SK-N-SH (cell line): ENCODE measurements at regions not wholly inside any gene's neighbourhood (a gene's known extent, or its start where the extent isn't known, plus 50 kb on each side); places are given as distances from the start of the nearest gene placed in this dataset.

Source experiments
- CTCF ChIA-PET: fragments of 300-600, 350-600 bp; formaldehyde crosslinking; extraction: SDS; loops from one replicate; lab custom pipeline; 2021; lab: Yijun Ruan, JAX
- POLR2A ChIA-PET: fragments of 350-600 bp; sonication (Branson Sonifier 250); formaldehyde crosslinking; extraction: SDS; loops from one replicate; lab custom pipeline; 2020; ENCODE audit warnings: antibody characterized with exemption, inconsistent platforms; lab: Yijun Ruan, JAX
- DNase-seq: peaks from one replicate; pipeline ENCODE4 v3.0.0; 2012
- H2AFZ ChIP-seq: fragments of 200-600 bp; sonication (generic); 2 replicates; pipeline ENCODE4 v1.8.1; 2016; ENCODE audit warnings: antibody characterized with exemption, mild to moderate bottlenecking, low read depth
- H3F3A ChIP-seq: fragments of 200-600 bp; sonication (generic); replicated peaks from 2 replicates; pipeline ENCODE3; 2016; ENCODE audit warnings: antibody characterized with exemption, mild to moderate bottlenecking; ENCODE audit not compliant: insufficient read depth
- H3K27ac ChIP-seq, 2 experiments: fragments of 200-500 bp in 1 of 2; fragments of 200-600 bp in 1 of 2; sonication (Bioruptor generic) in 1 of 2; sonication (generic), shearing (Covaris generic) in 1 of 2; 2 replicates each; pipeline versions ENCODE4 v1.5.1 to v1.6.1; 2014 to 2016; ENCODE audit warnings: low read depth in 2 of 2, inconsistent platforms in 1 of 2, low read length in 1 of 2, mild to moderate bottlenecking in 1 of 2, mixed read lengths in 1 of 2
- H3K27me3 ChIP-seq: fragments of 200-600 bp; sonication (generic), shearing (Covaris generic); 2 replicates; pipeline ENCODE4 v1.6.1; 2016; ENCODE audit warnings: mixed run types; ENCODE audit not compliant: insufficient read depth
- H3K36me3 ChIP-seq, 2 experiments: fragments of 200-500 bp in 1 of 2; fragments of 200-600 bp in 1 of 2; sonication (Bioruptor generic) in 1 of 2; sonication (generic) in 1 of 2; replicated peaks in 1 of 2; 2 replicates each; pipeline versions ENCODE3 to v1.5.1; 2014 to 2016; ENCODE audit warnings: low read length in 1 of 2, mild to moderate bottlenecking in 1 of 2; ENCODE audit not compliant: insufficient read depth in 2 of 2, control insufficient read depth in 1 of 2
- H3K4me1 ChIP-seq, 2 experiments: fragments of 200-500 bp in 1 of 2; fragments of 200-600 bp in 1 of 2; sonication (Bioruptor generic) in 1 of 2; sonication (generic), shearing (Covaris generic) in 1 of 2; 2 replicates each; pipeline versions ENCODE4 v1.5.1 to v1.6.1; 2014 to 2016; ENCODE audit warnings: low read depth in 1 of 2, low read length in 1 of 2, mixed run types in 1 of 2; ENCODE audit not compliant: insufficient read depth in 2 of 2, control insufficient read depth in 1 of 2
- H3K4me2 ChIP-seq: fragments of 200-600 bp; sonication (generic), shearing (Covaris generic); 2 replicates; pipeline ENCODE4 v1.6.1; 2017; ENCODE audit warnings: mixed run types
- H3K4me3 ChIP-seq, 2 experiments: fragments of 200-500 bp in 1 of 2; fragments of 200-600 bp in 1 of 2; sonication (Bioruptor generic) in 1 of 2; sonication (generic), shearing (Covaris generic) in 1 of 2; 2 replicates each; pipeline versions ENCODE4 v1.5.1 to v1.8.1; 2014 to 2016; ENCODE audit warnings: low read depth in 2 of 2, inconsistent platforms in 1 of 2, low read length in 1 of 2, mild to moderate bottlenecking in 1 of 2, mixed read lengths in 1 of 2, moderate library complexity in 1 of 2
- H3K79me2 ChIP-seq: fragments of 200-600 bp; sonication (generic); 2 replicates; pipeline ENCODE4 v1.8.1; 2017; ENCODE audit warnings: mild to moderate bottlenecking; ENCODE audit not compliant: insufficient read depth
- H3K9ac ChIP-seq: fragments of 200-600 bp; sonication (generic); 2 replicates; pipeline ENCODE4 v1.6.1; 2017; ENCODE audit warnings: mixed run types
- H3K9me2 ChIP-seq: fragments of 200-600 bp; sonication (generic); 2 replicates; pipeline ENCODE4 v1.6.1; 2017; ENCODE audit warnings: mixed run types
- H3K9me3 ChIP-seq: fragments of 200-600 bp; sonication (generic); 2 replicates; pipeline ENCODE4 v1.6.1; 2017; ENCODE audit warnings: mixed run types, mild to moderate bottlenecking, moderate library complexity
- H4K20me1 ChIP-seq: fragments of 200-600 bp; sonication (generic); 2 replicates; pipeline ENCODE4 v1.6.1; 2017; ENCODE audit warnings: mild to moderate bottlenecking, mixed run types; ENCODE audit not compliant: insufficient read depth
- CHD2 ChIP-seq: fragments of 150-350 bp; IDR thresholded peaks from 2 replicates; pipeline ENCODE4 v1.6.1; 2018; ENCODE audit warnings: low read length; ENCODE audit not compliant: partially characterized antibody
- ELF1 ChIP-seq: IDR thresholded peaks from 2 replicates; pipeline ENCODE4 v1.4.0; 2012
- EP300 ChIP-seq, 2 experiments: IDR thresholded peaks; 2 replicates each; pipeline versions ENCODE4 v1.4.0 to v1.6.1; 2012; ENCODE audit warnings: borderline replicate concordance in 1 of 2, low read depth in 1 of 2, low read length in 1 of 2
- FOXJ3 ChIP-seq: sonication (generic); formaldehyde crosslinking; IDR thresholded peaks from 2 replicates; pipeline ENCODE4 v1.5.1; 2020; ENCODE audit warnings: mild to moderate bottlenecking, missing genetic modification reagents
- JUND ChIP-seq: IDR thresholded peaks from 2 replicates; pipeline ENCODE4 v1.4.0; 2012
- MEF2A ChIP-seq: IDR thresholded peaks from 2 replicates; pipeline ENCODE4 v1.4.0; 2012; ENCODE audit warnings: low read depth, borderline replicate concordance
- MXI1 ChIP-seq: IDR thresholded peaks from 2 replicates; pipeline ENCODE4 v1.6.1; 2012; ENCODE audit warnings: mild to moderate bottlenecking, low read depth, low read length, improper control_type of control experiment
- NFIC ChIP-seq: IDR thresholded peaks from 2 replicates; pipeline ENCODE4 v1.4.0; 2012; ENCODE audit warnings: borderline replicate concordance
- NRF1 ChIP-seq: IDR thresholded peaks from 2 replicates; pipeline ENCODE4 v1.6.1; 2012; ENCODE audit warnings: low read depth, mild to moderate bottlenecking, low read length
- POLR2AphosphoS5 ChIP-seq: IDR thresholded peaks from 2 replicates; pipeline ENCODE4 v1.6.1; 2012; ENCODE audit warnings: low read depth, low read length
- RCOR1 ChIP-seq: fragments of 150-350 bp; IDR thresholded peaks from 2 replicates; pipeline ENCODE4 v1.6.1; 2017; ENCODE audit warnings: antibody characterized with exemption, low read length
- RFX5 ChIP-seq: IDR thresholded peaks from 2 replicates; pipeline ENCODE4 v1.6.1; 2012; ENCODE audit warnings: mild to moderate bottlenecking, improper control_type of control experiment, low read length
- RXRA ChIP-seq: IDR thresholded peaks from 2 replicates; pipeline ENCODE4 v1.4.0; 2012; ENCODE audit warnings: low read depth, mild to moderate bottlenecking, borderline replicate concordance
- SIN3A ChIP-seq: IDR thresholded peaks from 2 replicates; pipeline ENCODE4 v1.6.1; 2012; ENCODE audit warnings: low read depth, mild to moderate bottlenecking, low read length, moderate library complexity, borderline replicate concordance
- SMC3 ChIP-seq: IDR thresholded peaks from 2 replicates; pipeline ENCODE4 v1.6.1; 2012; ENCODE audit warnings: low read depth, low read length, improper control_type of control experiment
- TAF1 ChIP-seq: IDR thresholded peaks from 2 replicates; pipeline ENCODE4 v1.6.1; 2012; ENCODE audit warnings: low read depth, mild to moderate bottlenecking, low read length, moderate library complexity, borderline replicate concordance
- TCF12 ChIP-seq: IDR thresholded peaks from 2 replicates; pipeline ENCODE4 v1.4.0; 2012
- TEAD4 ChIP-seq: IDR thresholded peaks from 2 replicates; pipeline ENCODE4 v1.4.0; 2012; ENCODE audit warnings: mild to moderate bottlenecking, borderline replicate concordance; ENCODE audit not compliant: insufficient read depth
- YY1 ChIP-seq: IDR thresholded peaks from 2 replicates; pipeline ENCODE4 v1.4.0; 2012; ENCODE audit warnings: low read depth, mild to moderate bottlenecking
- WGBS: methylation state at CpG from one replicate; pipeline ENCODE4 v1.1.6; 2017; ENCODE audit warnings: low lambda C conversion rate; 5-methylcytosine and 5-hydroxymethylcytosine counted together
- TF ChIP-seq, protein P1 (sequence below): IDR thresholded peaks from 2 replicates; pipeline ENCODE4; 2012
- TF ChIP-seq, protein P2 (sequence below): IDR thresholded peaks from 2 replicates; pipeline ENCODE4 v1.4.0; 2012; ENCODE audit warnings: low read depth, borderline replicate concordance
- TF ChIP-seq, protein P3 (sequence below): fragments of 200-600 bp; sonication (generic); IDR thresholded peaks from 2 replicates; pipeline ENCODE4 v1.6.1; 2017; ENCODE audit warnings: antibody characterized with exemption, mild to moderate bottlenecking, moderate library complexity
- TF ChIP-seq, protein P4 (sequence below): IDR thresholded peaks from 2 replicates; pipeline ENCODE4 v1.4.0; 2012; ENCODE audit warnings: low read depth, borderline replicate concordance
- TF ChIP-seq, protein P5 (sequence below): IDR thresholded peaks from 2 replicates; pipeline ENCODE4 v1.4.0; 2012; ENCODE audit warnings: low read depth
- TF ChIP-seq, protein P6 (sequence below): fragments of 150-350 bp; IDR thresholded peaks from 2 replicates; pipeline ENCODE4 v1.6.1; 2016; ENCODE audit warnings: mild to moderate bottlenecking, low read depth, low read length

DNA sequence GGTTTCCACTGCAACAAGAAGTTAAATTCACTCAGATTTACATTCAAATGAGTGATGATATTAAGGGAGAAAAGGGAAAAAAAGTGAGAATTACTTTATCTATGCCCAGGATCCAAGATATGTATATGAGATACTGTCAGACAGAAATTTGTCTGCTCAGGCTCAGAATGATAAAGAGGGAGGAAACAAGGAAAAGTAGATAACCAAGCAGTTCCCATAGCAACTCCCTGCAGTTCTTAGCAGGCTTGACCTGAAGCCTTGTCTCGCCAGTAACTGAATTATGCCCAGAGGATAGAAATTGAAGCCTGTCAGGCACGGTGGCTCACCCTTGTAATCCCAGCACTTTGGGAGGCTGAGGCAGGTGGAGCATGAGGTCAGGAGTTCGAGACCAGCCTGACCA is 304.4 kb downstream of the TLE1 start:
- no peaks in the 10 kb centered on the region for H3K9me3 ChIP-seq
- CTCF ChIA-PET, result no interaction called here
- no peaks in the 10 kb centered on the region for H3K9me2 ChIP-seq
- H2AFZ ChIP-seq, result no peak overlapping the region
- H3K79me2 ChIP-seq, result no peaks in the 10 kb centered on the region
- DNase-seq, result peak; percentile 30
- no peak overlapping the region for H3K4me3 ChIP-seq
- no peaks in the 10 kb centered on the region for H3K36me3 ChIP-seq
- peak overlapping the region in 1 of 2 experiments; percentile 53; a peak in 1 of 4 replicates for H3K27ac ChIP-seq
- H3K4me2 ChIP-seq, result no peak overlapping the region
- H4K20me1 ChIP-seq, result no peaks in the 10 kb centered on the region
- H3K27me3 ChIP-seq, result no peaks in the 10 kb centered on the region
- peaks cover 5% of the 10 kb centered on the region for H3F3A ChIP-seq
- H3K9ac ChIP-seq, result no peak overlapping the region
- POLR2A ChIA-PET, result no interaction called here
- peaks cover 5% of the 10 kb centered on the region in 2 experiments; a peak in 1 of 4 replicates for H3K4me1 ChIP-seq
- WGBS, result 50% methylated on average over 3 of the region's 3 CpGs
- TF ChIP-seq, protein P1, sequence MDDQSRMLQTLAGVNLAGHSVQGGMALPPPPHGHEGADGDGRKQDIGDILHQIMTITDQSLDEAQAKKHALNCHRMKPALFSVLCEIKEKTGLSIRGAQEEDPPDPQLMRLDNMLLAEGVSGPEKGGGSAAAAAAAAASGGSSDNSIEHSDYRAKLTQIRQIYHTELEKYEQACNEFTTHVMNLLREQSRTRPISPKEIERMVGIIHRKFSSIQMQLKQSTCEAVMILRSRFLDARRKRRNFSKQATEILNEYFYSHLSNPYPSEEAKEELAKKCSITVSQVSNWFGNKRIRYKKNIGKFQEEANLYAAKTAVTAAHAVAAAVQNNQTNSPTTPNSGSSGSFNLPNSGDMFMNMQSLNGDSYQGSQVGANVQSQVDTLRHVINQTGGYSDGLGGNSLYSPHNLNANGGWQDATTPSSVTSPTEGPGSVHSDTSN, result peak; percentile 39
- no peak for TF ChIP-seq MEF2A
- TF ChIP-seq, protein P2, sequence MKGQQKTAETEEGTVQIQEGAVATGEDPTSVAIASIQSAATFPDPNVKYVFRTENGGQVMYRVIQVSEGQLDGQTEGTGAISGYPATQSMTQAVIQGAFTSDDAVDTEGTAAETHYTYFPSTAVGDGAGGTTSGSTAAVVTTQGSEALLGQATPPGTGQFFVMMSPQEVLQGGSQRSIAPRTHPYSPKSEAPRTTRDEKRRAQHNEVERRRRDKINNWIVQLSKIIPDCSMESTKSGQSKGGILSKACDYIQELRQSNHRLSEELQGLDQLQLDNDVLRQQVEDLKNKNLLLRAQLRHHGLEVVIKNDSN, result no peak
- TF ChIP-seq RCOR1, result peak; percentile 71
- TF ChIP-seq TCF12, result peak; percentile 45
- TF ChIP-seq, protein P3, sequence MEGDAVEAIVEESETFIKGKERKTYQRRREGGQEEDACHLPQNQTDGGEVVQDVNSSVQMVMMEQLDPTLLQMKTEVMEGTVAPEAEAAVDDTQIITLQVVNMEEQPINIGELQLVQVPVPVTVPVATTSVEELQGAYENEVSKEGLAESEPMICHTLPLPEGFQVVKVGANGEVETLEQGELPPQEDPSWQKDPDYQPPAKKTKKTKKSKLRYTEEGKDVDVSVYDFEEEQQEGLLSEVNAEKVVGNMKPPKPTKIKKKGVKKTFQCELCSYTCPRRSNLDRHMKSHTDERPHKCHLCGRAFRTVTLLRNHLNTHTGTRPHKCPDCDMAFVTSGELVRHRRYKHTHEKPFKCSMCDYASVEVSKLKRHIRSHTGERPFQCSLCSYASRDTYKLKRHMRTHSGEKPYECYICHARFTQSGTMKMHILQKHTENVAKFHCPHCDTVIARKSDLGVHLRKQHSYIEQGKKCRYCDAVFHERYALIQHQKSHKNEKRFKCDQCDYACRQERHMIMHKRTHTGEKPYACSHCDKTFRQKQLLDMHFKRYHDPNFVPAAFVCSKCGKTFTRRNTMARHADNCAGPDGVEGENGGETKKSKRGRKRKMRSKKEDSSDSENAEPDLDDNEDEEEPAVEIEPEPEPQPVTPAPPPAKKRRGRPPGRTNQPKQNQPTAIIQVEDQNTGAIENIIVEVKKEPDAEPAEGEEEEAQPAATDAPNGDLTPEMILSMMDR, result no peak
- no peak for TF ChIP-seq NFIC
- TF ChIP-seq TEAD4, result no peak
- TF ChIP-seq ELF1, result no peak
- TF ChIP-seq SIN3A, result no peak
- TF ChIP-seq CHD2, result peak; percentile 27
- TF ChIP-seq EP300 (IDR thresholded peaks at IDR 0.05; ENCODE audit: borderline replicate concordance in 1 of 2, low read depth in 1 of 2, low read length in 1 of 2), result peak in 1 of 2 experiments; percentile 86; a peak in 2 of 4 replicates
- no peak for TF ChIP-seq SMC3
- no peak for TF ChIP-seq YY1
- TF ChIP-seq, protein P4, sequence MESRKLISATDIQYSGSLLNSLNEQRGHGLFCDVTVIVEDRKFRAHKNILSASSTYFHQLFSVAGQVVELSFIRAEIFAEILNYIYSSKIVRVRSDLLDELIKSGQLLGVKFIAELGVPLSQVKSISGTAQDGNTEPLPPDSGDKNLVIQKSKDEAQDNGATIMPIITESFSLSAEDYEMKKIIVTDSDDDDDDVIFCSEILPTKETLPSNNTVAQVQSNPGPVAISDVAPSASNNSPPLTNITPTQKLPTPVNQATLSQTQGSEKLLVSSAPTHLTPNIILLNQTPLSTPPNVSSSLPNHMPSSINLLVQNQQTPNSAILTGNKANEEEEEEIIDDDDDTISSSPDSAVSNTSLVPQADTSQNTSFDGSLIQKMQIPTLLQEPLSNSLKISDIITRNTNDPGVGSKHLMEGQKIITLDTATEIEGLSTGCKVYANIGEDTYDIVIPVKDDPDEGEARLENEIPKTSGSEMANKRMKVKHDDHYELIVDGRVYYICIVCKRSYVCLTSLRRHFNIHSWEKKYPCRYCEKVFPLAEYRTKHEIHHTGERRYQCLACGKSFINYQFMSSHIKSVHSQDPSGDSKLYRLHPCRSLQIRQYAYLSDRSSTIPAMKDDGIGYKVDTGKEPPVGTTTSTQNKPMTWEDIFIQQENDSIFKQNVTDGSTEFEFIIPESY, result no peak
- TF ChIP-seq RXRA, result no peak
- no peak for TF ChIP-seq POLR2AphosphoS5
- no peak for TF ChIP-seq JUND
- TF ChIP-seq TAF1, result no peak
- no peak for TF ChIP-seq NRF1
- TF ChIP-seq RFX5, result no peak
- TF ChIP-seq, protein P5, sequence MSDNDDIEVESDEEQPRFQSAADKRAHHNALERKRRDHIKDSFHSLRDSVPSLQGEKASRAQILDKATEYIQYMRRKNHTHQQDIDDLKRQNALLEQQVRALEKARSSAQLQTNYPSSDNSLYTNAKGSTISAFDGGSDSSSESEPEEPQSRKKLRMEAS, result no peak
- 0 out of 2 replicates have a peak, but pooled peaks have one; percentile 22 for TF ChIP-seq FOXJ3 (CRISPR knock-in tag)
- no peak for TF ChIP-seq MXI1
- TF ChIP-seq, protein P6, sequence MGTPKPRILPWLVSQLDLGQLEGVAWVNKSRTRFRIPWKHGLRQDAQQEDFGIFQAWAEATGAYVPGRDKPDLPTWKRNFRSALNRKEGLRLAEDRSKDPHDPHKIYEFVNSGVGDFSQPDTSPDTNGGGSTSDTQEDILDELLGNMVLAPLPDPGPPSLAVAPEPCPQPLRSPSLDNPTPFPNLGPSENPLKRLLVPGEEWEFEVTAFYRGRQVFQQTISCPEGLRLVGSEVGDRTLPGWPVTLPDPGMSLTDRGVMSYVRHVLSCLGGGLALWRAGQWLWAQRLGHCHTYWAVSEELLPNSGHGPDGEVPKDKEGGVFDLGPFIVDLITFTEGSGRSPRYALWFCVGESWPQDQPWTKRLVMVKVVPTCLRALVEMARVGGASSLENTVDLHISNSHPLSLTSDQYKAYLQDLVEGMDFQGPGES, result no peak
